Stimulated activated CD4-positive, alpha-beta T cell treated with anti-CD3 and anti-CD28 coated beads, Interleukin-2, amount 100 ng/mL, for 48 hours (primary cell): ENCODE measurements at regions not wholly inside any gene's neighbourhood (a gene's known extent, or its start where the extent isn't known, plus 50 kb on each side); places are given as distances from the start of the nearest gene placed in this dataset.

ENCODE experiments used
- DNase-seq, 2 donors: peaks; one replicate each; pipeline ENCODE4 v3.0.0-alpha.2; 2020

DNA sequence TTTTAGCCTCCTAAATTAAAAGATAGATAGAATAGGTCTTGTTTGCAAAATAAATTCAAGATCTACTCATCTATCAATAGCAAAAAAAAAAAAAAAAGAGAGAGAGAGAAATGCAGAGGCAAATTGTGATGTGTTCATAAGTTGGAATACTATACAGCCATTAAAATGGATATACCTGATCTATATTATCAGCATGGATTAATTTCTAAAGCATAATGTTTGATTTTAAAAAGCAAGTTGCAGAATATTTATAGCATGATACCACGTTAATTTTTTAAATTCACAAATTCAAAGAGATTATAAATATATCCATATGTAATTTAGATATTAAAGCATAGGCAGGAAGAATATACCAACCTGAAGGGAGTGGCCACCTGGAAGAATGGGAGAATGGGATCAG is 114.9 kb upstream of the PTPRT start:
- DNase-seq, result no peak

DNA sequence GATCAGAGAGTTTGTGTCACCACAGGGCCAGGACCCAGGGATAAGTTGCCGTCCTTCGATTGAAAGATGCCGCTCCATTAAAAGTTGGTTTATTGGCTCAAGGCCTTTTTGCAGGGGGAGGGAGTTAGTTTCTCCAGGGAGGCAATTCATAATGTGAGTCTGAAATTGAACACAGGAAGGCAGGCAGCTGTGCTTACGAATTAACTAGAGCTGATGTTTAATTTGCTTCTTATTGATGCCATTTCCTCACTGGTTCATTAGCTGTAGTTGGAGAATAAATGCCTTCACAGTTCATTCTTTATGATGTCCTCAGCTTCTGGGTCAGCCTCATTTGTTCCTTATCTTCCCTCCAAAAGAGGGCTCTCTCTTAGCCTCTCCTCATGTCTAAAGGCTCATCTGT is 113.2 kb upstream of the PTPRT start:
- no peak for DNase-seq

DNA sequence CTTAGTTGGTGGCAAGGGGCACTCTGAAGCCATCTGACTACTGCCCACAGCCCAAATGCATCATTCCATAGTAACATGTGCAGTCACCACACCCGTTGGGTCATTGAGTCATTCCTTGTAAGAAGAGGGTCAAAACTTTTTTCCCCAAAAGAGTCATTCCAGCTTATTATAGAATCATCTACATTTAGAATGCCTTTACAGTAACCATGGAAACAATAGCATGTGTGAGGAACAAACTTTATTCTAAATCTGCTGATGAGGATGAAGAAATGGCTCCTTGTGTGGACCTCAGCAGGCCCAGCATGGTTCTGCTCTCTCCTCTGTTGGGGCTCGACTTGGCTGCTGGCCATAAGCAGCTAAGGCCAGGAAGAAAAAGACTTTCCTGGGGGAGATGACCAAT is 111.2 kb upstream of the PTPRT start:
- no peak for DNase-seq

- no peak for DNase-seq
These were observed 106.1 kb upstream of the PTPRT start for GRCh38 chr20:43295781-43296180.

- DNase-seq, result no peak
These were observed 105.6 kb upstream of the PTPRT start for GRCh38 chr20:43295263-43295662.

- DNase-seq, result no peak
These were observed 104.3 kb upstream of the PTPRT start for GRCh38 chr20:43294031-43294430.

DNA sequence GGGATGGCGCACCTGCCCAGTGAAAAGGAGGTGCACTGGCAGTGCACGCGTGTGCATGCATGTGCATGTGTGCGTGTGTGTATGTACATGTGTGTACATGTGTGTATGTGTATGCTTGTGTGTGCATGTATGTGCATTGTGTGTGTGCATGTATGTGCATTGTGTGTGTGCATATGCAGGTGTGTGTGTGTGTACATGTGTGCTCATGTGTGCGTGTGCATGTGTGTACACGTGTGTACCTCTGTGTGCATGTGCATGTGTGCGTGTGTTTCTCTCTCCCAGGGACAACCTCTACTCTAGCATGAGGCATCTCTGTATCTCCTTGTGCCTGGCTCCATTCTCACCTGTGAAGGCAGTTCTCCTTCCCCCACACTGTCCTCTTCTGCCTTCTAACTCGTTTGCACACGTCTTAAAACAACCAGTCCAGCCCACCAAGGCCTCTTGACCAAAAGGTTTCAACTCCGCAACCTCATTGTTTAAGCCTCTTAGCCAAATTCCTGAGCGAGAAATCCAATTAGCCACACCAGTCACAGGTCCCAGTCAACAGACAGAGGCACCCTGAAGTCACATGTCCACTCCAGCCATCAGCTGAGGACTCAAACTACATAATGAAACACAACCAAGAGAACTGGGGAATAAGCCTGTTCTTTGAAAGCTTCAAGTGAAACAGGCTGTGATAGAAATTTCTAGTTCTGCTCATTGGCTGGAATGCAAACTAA is 103.5 kb upstream of the PTPRT start:
- no peak for DNase-seq

DNA sequence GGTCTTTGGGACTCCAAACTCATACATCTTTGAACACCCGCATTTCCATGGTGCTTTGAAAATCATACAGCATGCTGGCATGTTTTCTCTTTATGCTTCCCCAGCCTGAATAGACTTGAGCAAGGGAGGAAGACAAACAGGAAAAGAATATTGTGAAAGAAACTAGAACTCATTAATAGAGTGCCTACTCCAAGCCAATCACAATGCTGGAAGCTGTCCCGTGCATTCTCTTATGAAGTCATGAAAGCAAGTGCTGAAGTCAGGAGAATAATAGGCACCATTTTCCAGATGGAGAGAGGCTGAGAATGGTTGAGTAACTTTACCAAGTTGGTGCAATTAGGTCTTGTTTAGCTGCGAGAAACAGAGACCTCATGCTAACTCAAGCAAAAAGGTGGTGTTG is 102.5 kb upstream of the PTPRT start:
- DNase-seq, result no peak

DNA sequence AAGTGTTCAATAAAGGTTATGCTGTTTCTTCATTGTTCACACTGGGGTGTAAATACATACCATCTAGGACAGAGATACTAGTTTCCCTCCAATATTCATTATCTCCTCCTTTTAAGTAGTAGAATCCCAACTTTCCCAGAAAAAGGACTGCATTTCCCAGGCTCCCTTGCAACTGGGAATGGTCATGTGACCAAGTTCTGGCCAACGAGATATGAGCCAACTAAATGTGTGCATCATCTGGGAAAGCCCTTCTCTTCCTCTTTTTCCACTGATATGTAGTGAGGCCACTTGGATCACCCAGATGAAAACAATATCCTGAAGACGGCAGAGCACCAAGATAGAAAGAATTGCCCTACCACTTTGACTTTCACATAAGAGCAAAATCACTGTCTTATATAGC is 97.9 kb upstream of the PTPRT start:
- DNase-seq, result no peak

DNA sequence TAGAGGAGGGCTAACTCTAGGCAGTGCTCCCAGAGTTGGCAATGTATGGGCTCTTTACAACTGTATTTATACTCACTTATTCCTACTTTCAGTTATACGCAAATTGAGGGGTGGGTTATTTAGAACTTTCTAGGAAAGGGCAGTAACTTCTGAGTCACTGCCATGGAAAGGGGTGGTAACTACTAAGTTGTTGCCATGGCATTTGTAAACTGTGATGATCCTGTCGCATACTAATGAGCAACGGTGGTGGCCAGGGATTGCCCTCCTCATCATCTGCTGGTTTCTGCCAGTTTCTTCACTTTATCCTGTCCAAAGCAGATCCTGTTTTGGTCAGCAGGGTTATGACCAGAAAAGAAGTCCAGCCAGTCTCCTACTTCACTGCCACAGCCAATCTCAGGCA is 95.5 kb upstream of the PTPRT start:
- DNase-seq, result no peak

- DNase-seq, result no peak
These were observed 94.8 kb upstream of the PTPRT start for GRCh38 chr20:43284486-43284885.

GRCh38 chr20:43283126-43283525 is 93.4 kb upstream of the PTPRT start:
- no peak for DNase-seq

DNA sequence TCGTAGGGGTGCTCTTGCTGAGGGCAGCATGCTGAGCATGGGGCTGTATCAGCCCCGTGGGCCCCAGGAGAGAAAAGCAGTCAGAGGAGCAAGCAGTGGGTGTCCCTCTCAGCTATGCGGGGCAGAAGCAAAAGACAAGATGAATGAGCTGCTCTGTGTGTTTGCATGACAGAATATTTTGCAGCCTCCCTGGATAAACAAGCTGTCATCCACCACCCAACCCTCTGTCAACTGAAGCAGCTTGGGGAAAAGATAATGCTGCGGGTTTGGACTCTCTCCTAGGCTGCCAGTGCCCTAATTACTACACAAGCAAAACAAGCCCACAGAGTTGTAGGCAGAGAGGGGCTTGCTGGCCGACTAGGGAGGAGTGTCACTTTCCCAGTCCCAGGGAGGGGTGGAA is 82.3 kb upstream of the PTPRT start:
- no peak for DNase-seq

- DNase-seq, result no peak
These were observed 75.7 kb upstream of the PTPRT start for GRCh38 chr20:43265449-43265848.

- DNase-seq, result no peak
These were observed 73.5 kb upstream of the PTPRT start for GRCh38 chr20:43263226-43263625.

DNA sequence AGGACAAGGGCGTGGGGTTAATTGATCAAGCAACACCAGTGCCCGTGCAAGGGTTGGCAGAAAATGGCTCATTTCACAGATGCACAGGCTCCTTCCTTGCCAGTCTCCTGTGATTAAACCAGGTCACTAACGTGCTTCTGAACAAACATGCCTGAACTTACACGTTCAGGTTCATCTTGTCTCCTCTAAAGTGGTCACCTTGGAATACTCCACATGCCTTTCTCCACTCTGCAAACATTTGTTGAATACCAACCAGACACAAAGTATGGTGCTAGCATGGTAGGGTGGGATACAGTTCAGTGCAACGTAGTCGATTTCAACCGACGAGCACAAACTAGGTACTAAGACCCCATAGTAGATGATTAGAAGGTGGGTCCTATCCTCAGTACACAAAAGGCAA is 72.6 kb upstream of the PTPRT start:
- DNase-seq, result no peak

DNA sequence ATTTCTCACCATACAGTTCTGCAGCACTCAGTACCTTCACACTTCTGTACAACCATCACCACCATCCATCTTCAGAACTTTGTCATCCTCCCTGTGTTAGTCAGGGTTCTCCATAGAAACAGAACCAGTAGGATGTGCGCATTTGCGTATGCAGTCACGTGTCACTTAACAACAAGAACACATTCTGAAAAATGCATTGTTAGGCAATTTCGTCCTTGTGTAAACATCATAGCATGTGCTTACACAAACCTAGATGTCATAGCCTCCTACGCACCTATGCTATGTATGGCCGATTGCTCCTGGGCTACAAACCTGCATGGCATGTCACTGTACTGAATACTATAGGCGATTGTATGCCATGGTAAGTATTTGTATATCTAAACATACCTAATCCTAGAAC is 66.2 kb upstream of the PTPRT start:
- DNase-seq, result no peak

- no peak for DNase-seq
These were observed 63.1 kb upstream of the PTPRT start for GRCh38 chr20:43252761-43253160.

DNA sequence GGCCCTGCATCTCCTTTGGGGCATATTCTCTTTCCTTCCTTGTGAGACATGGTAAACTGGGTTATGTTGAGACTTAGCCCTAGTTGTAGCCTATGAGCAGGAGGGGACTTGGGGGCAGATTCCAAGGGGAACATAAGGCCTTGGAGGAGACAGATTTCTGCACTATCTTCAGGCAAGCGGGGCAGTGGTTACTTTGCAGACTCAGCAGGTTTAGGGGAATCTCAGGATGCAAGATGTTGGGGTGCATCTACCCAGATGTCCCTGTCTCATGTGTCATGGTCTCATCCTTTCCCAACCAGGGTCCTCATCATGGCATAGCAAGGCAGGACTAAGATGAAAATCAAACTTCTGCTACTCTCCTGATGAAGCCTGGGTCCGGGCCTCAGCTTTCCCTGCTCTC is 58.6 kb upstream of the PTPRT start:
- DNase-seq, result no peak

- no peak for DNase-seq
These were observed 57.7 kb upstream of the PTPRT start for GRCh38 chr20:43247361-43247760.

DNA sequence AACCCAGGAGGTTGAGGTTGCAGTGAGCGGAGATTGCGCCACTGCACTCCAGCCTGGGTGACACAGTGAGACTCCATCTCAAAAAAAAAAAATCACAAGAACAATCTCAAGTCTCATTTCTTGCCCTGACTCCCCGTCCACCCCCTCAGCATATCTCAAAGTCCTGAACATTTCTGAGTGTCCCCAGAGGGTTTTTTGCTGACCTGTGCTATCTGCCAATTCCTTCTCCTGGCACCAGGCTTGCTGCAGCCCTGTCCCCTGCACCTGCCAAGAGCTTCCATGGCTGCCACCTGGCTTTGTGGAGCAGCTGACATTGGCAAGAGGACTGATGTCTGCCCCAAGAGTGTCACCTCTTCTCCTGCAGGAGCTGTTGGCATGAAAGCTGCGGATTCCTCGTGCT is 54.9 kb upstream of the PTPRT start:
- no peak for DNase-seq

DNA sequence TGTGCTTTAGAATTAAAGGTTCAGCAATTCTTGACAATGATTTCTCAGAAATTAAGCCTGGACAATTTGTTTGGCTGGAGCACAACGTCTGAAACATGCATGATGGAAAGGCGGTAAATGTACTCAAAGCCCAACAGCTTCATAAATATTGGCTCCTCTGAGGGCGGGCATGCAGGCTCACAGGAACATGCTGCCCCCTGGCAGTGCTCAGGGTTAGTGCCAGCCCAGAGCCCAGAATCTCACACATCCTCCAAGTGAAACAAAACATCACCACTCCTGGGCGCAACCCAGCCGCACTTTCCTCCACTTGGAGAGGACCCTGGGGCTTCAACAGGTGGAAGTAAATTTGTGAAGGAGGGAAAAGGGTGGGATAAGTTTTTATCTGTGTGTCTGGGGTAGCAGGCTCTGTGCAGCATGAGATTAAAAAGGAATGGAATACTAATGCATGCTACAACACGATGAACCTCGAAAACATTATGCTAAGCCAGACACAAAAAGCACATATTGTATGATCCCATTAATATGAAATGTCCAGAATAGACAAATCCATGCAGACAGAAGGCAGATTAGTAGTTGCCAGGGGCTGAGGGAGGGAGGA is 54.1 kb upstream of the PTPRT start:
- DNase-seq, result no peak

DNA sequence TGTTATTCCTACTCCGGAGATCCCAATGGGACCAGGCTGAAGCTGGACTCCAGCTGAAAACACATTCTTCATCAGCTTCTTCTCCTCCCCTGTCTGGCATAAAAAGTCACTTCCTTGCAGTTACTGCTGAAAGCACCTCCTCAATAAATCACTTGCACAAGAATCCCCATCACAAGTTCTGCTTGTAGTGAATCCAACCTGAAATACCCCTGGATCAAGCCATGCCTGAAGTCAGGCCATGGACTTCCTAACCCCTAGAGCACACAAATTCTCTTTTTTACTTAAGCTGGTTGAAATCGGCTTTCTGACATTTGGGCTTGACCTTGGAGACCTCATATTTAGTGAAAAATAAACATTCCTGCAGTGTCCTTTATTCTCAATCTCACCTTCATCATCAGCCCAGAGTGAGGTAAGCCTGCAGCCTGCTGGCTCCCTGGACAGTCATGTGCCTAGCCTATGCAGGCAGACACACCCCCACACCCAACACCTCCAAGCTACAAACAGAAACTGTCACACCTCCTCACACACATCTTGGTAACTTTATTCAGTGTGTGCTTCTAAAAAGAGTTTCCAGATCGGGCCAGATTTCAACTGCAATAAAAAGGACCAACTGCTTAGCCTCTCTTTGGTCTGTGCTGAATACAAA is 51.5 kb upstream of the PTPRT start:
- DNase-seq, result no peak
